Panc1 (cell line): ENCODE measurements at regions not wholly inside any gene's neighbourhood (a gene's known extent, or its start where the extent isn't known, plus 50 kb on each side); places are given as distances from the start of the nearest gene placed in this dataset.

ENCODE experiments used
- CTCF ChIP-seq: fragments of 450-650 bp; IDR thresholded peaks from 2 replicates; pipeline ENCODE4 v1.5.1; 2017; ENCODE audit warnings: mild to moderate bottlenecking
- POLR2AphosphoS5 ChIP-seq: IDR thresholded peaks from 2 replicates; pipeline ENCODE4 v1.6.1; 2012; ENCODE audit warnings: mild to moderate bottlenecking, low read depth, low read length, moderate library complexity
- SIN3A ChIP-seq: IDR thresholded peaks from 2 replicates; pipeline ENCODE4 v1.6.1; 2012; ENCODE audit warnings: low read depth, mild to moderate bottlenecking, low read length, moderate library complexity, borderline replicate concordance; ENCODE audit not compliant: insufficient read depth
- TCF7L2 ChIP-seq: IDR thresholded peaks from 2 replicates; pipeline ENCODE4 v1.6.1; 2011; ENCODE audit warnings: mild to moderate bottlenecking, low read depth, low read length, inconsistent platforms

- TF ChIP-seq POLR2AphosphoS5 (no peak), CTCF (no peak), SIN3A (no peak), TCF7L2 (no peak)
Measured at GRCh38 chr4:126375462-126376054, 1060.8 kb downstream of the FAT4 start.
